Progenitor cell of endocrine pancreas (in vitro differentiated cells): ENCODE measurements at regions not wholly inside any gene's neighbourhood (a gene's known extent, or its start where the extent isn't known, plus 50 kb on each side); places are given as distances from the start of the nearest gene placed in this dataset.

ENCODE experiments used
- DNase-seq: peaks from one replicate; pipeline ENCODE4 v3.0.0; 2021; ENCODE audit warnings: low spot score; ENCODE audit not compliant: unreplicated experiment
- H3K27ac Mint-ChIP-seq: 2 replicates; pipeline ENCODE4 v1.8.0; 2021; ENCODE audit warnings: mild to moderate bottlenecking, moderate library complexity, mixed read lengths
- H3K27me3 Mint-ChIP-seq: 2 replicates; pipeline ENCODE4 v1.8.0; 2021; ENCODE audit warnings: mixed read lengths
- H3K36me3 Mint-ChIP-seq: 2 replicates; pipeline ENCODE4 v1.8.0; 2022; ENCODE audit warnings: mixed read lengths; ENCODE audit not compliant: insufficient read depth
- H3K4me1 Mint-ChIP-seq: 2 replicates; pipeline ENCODE4 v1.8.0; 2021; ENCODE audit warnings: low read depth, mixed read lengths
- H3K4me3 Mint-ChIP-seq: 2 replicates; pipeline ENCODE4 v1.8.0; 2021; ENCODE audit warnings: low read depth, mild to moderate bottlenecking, moderate library complexity, mixed read lengths
- H3K9me3 Mint-ChIP-seq: 2 replicates; pipeline ENCODE4 v1.8.0; 2021; ENCODE audit warnings: low read depth, mixed read lengths
- TF ChIP-seq, protein P1 (sequence below): fragments of 200-600 bp; sonication (generic); IDR thresholded peaks from one replicate; pipeline ENCODE4 v1.5.0; 2021; ENCODE audit warnings: antibody characterized with exemption, mild to moderate bottlenecking; ENCODE audit not compliant: unreplicated experiment

DNA sequence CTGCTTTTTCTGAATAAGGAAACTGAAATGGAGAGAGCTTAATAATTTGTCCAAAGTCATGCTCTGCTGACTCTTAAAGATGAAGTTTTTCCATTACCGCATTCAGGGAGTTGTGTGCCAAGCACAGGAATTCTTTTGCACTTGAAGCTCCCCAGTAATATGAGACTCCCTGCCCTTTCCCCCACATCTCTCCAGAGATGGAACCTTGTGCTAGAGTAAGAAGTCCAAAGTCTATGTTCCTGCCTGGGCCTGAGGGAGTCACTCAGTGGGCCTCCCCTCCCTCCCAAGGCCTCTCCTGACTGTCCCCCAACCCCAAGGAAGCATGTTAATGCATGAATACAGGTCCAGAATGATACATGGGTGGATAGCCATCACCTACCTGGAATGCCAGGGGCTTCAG is 173.3 kb upstream of the SEMA6A start:
- DNase-seq: no peak
- Mint-ChIP-seq H3K9me3 (peaks cover 6% of the 10 kb centered on the region), H3K27ac (no peak overlapping the region), H3K36me3 (no peaks in the 10 kb centered on the region), H3K27me3 (no peaks in the 10 kb centered on the region), H3K4me1 (no peaks in the 10 kb centered on the region), H3K4me3 (no peak overlapping the region)
- TF ChIP-seq, protein P1, sequence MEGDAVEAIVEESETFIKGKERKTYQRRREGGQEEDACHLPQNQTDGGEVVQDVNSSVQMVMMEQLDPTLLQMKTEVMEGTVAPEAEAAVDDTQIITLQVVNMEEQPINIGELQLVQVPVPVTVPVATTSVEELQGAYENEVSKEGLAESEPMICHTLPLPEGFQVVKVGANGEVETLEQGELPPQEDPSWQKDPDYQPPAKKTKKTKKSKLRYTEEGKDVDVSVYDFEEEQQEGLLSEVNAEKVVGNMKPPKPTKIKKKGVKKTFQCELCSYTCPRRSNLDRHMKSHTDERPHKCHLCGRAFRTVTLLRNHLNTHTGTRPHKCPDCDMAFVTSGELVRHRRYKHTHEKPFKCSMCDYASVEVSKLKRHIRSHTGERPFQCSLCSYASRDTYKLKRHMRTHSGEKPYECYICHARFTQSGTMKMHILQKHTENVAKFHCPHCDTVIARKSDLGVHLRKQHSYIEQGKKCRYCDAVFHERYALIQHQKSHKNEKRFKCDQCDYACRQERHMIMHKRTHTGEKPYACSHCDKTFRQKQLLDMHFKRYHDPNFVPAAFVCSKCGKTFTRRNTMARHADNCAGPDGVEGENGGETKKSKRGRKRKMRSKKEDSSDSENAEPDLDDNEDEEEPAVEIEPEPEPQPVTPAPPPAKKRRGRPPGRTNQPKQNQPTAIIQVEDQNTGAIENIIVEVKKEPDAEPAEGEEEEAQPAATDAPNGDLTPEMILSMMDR: no peak

DNA sequence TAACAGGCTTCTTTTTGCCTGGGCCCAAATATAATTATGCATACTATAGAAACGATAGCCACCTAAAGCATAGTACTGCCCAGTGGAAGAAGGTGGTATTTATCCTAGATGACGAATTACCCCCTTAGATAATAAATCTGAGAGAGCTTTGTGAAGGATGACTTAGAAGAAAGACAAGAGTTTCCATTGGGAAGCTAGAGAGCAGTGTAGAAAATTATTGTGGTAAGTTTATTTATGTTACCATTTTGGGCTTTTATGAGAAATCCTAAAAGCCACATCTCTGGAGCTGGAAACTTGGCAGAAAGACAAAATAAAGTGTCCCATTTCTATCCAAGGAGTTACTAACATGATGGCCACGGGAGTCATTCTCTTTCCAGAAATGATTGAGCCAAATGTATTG is 172.0 kb upstream of the SEMA6A start:
- Mint-ChIP-seq H3K4me1 (no peaks in the 10 kb centered on the region), H3K36me3 (no peaks in the 10 kb centered on the region), H3K9me3 (peaks cover 6% of the 10 kb centered on the region), H3K27me3 (no peaks in the 10 kb centered on the region), H3K27ac (no peak overlapping the region), H3K4me3 (no peak overlapping the region)
- DNase-seq: no peak
- TF ChIP-seq, protein P1: no peak

DNA sequence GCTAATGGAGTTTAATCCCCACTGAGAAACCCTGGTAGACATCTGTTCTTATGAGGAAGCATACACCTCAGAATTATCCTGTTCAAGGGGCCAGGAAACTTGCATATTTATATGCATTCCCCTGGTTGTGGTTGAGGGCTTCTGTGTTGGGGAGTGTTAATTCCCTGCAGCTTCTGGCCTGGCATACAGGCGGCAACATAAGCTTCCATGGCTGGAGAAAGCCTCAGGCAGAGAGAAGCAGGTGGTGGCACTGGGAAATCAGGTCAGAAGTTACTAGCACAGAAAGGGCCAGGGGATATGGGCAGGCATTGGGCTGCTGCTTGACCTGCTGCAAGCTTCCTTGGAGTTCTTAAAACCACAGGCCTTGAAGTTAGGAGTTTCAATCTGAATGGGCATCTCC is 166.1 kb upstream of the SEMA6A start:
- TF ChIP-seq, protein P1: no peak
- H3K4me1 Mint-ChIP-seq: no peaks in the 10 kb centered on the region
- DNase-seq: no peak
- H3K36me3 Mint-ChIP-seq: no peaks in the 10 kb centered on the region
- peaks cover 6% of the 10 kb centered on the region for H3K9me3 Mint-ChIP-seq
- H3K27me3 Mint-ChIP-seq: peaks cover 12% of the 10 kb centered on the region
- H3K4me3 Mint-ChIP-seq: no peak overlapping the region
- H3K27ac Mint-ChIP-seq: no peak overlapping the region

DNA sequence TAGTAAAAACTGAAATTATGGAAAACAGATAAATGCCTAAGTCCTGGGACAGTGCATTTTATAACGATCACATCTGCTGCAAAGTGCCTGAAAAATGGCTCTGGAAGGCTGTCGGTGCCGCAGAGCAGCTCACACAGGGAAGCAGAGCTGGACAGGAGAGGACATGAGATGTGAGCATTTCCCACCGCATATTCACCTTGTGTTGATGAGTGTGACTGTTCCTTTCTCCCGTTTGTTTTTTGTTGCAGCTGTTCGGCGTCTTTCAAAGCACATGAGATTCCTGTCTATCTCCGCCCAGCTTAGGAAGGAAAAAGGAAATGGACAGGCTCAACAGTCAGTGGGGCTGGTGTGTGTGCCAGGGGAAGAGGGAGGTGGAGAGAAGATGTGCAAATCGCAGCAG is 164.9 kb upstream of the SEMA6A start:
- DNase-seq: no peak
- Mint-ChIP-seq H3K9me3 (peaks cover 6% of the 10 kb centered on the region), H3K4me1 (no peaks in the 10 kb centered on the region), H3K27ac (no peak overlapping the region), H3K27me3 (peaks cover 12% of the 10 kb centered on the region), H3K36me3 (no peaks in the 10 kb centered on the region), H3K4me3 (no peak overlapping the region)
- TF ChIP-seq, protein P1: no peak

DNA sequence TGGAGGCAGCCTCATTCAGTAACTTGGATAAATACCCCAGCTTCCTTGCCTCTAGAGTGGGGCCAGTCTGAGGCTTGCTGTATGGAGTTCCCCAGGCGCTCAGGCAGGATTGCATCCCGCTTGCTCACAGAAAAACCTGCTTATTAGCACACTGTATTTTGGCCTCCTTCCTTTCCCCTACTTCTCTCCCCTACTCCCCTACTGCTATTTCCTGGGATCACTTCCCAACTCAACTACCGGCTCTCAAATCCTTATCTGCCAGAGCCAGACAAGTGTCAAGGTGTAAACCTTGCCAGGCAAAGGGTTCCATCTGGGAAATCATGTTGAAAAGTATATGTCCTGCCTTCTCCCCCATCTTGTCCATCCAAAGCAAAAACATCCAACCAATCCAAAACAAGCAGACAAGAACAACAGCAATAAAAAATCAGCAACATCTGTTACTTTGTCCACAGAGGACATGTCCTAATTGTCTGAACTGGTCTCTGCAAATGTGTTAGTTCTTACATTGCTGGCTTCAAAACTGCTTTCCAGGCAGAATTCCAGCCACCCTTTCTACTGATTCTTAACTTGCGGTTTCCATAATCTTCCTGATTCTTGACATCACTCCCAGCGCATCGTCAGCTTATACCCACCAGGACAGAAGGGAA is 164.1 kb upstream of the SEMA6A start:
- H3K9me3 Mint-ChIP-seq: peaks cover 2% of the 10 kb centered on the region
- peaks cover 17% of the 10 kb centered on the region for H3K27me3 Mint-ChIP-seq
- TF ChIP-seq, protein P1: no peak
- no peaks in the 10 kb centered on the region for H3K36me3 Mint-ChIP-seq
- H3K4me3 Mint-ChIP-seq: no peak overlapping the region
- no peak for DNase-seq
- H3K27ac Mint-ChIP-seq: no peak overlapping the region
- H3K4me1 Mint-ChIP-seq: no peaks in the 10 kb centered on the region
